ENCODE measurements at regions not wholly inside any gene's neighbourhood (a gene's known extent, or its start where the extent isn't known, plus 50 kb on each side); places are given as distances from the start of the nearest gene placed in this dataset.

DNA sequence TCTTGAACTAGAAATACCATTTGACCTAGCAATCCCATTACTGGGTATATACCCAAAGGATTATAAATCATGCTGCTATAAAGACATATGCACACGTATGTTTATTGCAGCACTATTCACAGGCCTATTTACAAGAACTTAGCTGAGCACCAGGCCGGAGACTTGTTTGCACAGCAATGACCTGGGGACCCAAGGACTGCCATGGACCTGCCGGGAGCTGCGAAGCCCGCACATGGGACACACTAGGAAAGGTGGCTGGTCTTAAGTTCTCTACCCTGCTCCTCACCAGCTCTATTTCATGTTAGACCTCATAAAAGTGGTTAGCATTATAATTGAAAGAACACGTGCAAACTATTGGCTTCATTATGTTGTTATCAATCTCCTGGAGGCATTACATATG is 70.4 kb upstream of the CST7 start:
- Mint-ChIP-seq H3K4me3 (no peak overlapping the region), H3K36me3 (ENCODE audit: low read depth) (no peaks in the 10 kb centered on the region), H3K9me3 (peaks cover 4% of the 10 kb centered on the region), H3K27me3 (ENCODE audit: low read depth) (peaks cover 8% of the 10 kb centered on the region), H3K27ac (ENCODE audit: unreplicated experiment) (no peak overlapping the region), H3K4me1 (no peaks in the 10 kb centered on the region)
- DNase-seq (ENCODE audit: low read depth, low spot score): no peak
- TF ChIP-seq, protein P1, sequence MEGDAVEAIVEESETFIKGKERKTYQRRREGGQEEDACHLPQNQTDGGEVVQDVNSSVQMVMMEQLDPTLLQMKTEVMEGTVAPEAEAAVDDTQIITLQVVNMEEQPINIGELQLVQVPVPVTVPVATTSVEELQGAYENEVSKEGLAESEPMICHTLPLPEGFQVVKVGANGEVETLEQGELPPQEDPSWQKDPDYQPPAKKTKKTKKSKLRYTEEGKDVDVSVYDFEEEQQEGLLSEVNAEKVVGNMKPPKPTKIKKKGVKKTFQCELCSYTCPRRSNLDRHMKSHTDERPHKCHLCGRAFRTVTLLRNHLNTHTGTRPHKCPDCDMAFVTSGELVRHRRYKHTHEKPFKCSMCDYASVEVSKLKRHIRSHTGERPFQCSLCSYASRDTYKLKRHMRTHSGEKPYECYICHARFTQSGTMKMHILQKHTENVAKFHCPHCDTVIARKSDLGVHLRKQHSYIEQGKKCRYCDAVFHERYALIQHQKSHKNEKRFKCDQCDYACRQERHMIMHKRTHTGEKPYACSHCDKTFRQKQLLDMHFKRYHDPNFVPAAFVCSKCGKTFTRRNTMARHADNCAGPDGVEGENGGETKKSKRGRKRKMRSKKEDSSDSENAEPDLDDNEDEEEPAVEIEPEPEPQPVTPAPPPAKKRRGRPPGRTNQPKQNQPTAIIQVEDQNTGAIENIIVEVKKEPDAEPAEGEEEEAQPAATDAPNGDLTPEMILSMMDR (conservative IDR thresholded peaks at IDR 0.05): no peak

DNA sequence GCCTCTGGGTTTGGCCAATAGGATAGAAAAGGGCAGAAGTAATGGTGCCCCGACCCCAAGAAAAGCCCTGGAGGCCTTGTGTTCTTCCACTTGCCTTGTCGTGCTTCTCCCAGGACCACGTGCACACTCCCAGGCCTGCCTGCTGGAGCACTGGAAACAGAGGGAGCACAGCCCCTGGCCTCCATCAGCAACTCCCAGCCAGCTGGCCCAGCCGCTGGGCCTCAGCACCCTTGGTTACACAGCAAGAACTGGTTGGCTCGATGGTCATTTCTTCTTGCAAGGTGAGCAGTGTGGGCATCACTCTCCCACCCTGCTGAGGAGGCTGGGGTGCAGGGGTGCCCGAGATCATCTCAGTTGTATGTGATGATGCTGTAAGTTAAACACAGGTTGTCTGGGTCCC is 69.2 kb upstream of the CST7 start:
- Mint-ChIP-seq H3K4me3 (no peak overlapping the region), H3K4me1 (no peaks in the 10 kb centered on the region), H3K36me3 (ENCODE audit: low read depth) (no peaks in the 10 kb centered on the region), H3K9me3 (peaks cover 4% of the 10 kb centered on the region), H3K27ac (ENCODE audit: unreplicated experiment) (no peak overlapping the region), H3K27me3 (ENCODE audit: low read depth) (peaks cover 11% of the 10 kb centered on the region)
- DNase-seq (ENCODE audit: low read depth, low spot score): no peak
- TF ChIP-seq, protein P1 (conservative IDR thresholded peaks at IDR 0.05): no peak

DNA sequence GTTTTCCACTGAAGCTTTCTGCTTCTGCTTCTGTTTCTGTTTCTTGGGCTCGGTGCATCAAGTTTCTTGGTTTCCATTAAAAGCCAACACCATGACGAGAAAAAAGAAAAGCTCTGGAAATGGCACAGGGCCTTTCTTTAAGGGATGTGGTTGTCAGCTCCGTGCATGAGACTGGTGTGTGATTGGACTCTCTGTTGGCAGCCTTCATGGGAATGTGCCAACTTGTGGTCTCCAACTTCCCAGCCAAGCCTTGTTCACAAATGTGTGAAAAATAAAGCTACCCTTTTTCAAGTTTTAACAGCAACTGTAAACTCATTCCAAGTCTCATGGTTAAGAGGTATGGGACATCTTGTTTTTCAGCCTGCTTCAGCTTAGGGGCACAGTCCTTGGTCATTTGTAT is 68.7 kb upstream of the CST7 start:
- H3K9me3 Mint-ChIP-seq: peaks cover 4% of the 10 kb centered on the region
- no peak overlapping the region for H3K27ac Mint-ChIP-seq (ENCODE audit: unreplicated experiment)
- H3K36me3 Mint-ChIP-seq (ENCODE audit: low read depth): no peaks in the 10 kb centered on the region
- TF ChIP-seq, protein P1 (conservative IDR thresholded peaks at IDR 0.05): no peak
- DNase-seq (ENCODE audit: low read depth, low spot score): no peak
- H3K27me3 Mint-ChIP-seq (ENCODE audit: low read depth): peaks cover 11% of the 10 kb centered on the region
- H3K4me1 Mint-ChIP-seq: no peaks in the 10 kb centered on the region
- H3K4me3 Mint-ChIP-seq: no peak overlapping the region

DNA sequence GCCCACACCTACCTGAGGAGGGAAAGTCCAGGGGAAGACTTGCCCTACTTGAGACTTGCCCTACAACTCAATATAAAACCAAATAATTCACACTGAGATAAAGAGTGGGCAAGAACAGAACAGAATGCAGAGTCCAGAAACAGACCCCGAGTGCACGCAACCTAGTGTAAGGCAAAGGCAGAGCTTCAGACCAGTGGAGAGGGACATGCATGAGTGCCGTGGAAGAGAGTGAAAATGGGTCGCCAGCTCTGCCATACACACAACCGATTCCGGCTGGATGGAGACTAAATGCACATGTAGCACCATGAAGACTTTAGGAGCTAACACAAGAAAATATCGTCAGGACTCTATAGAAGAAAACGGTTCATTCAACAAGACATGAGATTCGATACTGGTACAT is 58.8 kb upstream of the CST7 start:
- Mint-ChIP-seq H3K27ac (ENCODE audit: unreplicated experiment) (no peak overlapping the region), H3K4me3 (no peak overlapping the region), H3K4me1 (no peaks in the 10 kb centered on the region), H3K9me3 (peaks cover 4% of the 10 kb centered on the region), H3K36me3 (ENCODE audit: low read depth) (no peaks in the 10 kb centered on the region), H3K27me3 (ENCODE audit: low read depth) (peaks cover 17% of the 10 kb centered on the region)
- no peak for DNase-seq (ENCODE audit: low read depth, low spot score)
- TF ChIP-seq, protein P1 (conservative IDR thresholded peaks at IDR 0.05): no peak

DNA sequence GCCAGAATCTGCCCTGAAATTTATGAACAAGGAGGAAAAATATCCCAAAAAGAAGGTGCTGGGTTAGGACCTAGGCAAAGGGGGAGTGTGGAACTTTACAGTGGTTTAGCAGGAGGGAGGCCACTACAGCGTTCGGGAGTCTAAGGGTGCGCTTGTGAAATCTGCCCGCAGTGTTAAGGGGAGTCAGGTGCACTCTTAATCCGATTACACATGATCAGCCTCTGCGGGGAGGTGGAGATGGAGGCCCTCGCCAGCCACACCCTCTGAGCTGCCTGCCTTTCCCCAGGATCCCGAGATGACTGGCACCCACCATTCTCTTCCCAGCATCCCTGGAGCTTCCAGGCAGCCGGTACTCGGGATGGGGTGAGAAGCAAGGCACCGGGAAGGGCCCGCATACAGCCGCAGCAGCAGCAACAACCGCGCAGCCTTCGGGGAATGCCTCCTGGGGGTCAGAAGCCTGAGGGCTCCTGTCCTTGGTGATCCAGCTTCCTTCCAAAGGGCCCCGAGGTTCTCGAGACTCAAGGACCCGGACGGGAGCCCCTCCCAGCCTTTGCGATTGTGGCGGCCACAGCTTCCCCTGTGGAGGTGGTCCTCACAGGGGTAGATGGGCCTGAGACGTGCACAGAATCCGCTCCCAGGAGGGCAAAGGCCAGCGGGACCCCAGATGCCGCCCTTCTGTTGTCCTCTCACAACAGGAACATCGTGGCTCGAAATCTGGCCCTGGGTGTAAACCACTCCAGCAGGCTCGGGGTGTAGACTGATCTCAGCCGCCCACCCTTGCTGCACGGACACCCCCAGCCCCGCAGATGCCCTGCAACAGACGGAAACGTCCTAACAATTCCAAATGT is 57.3 kb upstream of the CST7 start:
- peaks cover 5% of the 10 kb centered on the region for H3K27me3 Mint-ChIP-seq (ENCODE audit: low read depth)
- no peaks in the 10 kb centered on the region for H3K4me1 Mint-ChIP-seq
- TF ChIP-seq, protein P1 (conservative IDR thresholded peaks at IDR 0.05): no peak
- no peak overlapping the region for H3K27ac Mint-ChIP-seq (ENCODE audit: unreplicated experiment)
- no peaks in the 10 kb centered on the region for H3K36me3 Mint-ChIP-seq (ENCODE audit: low read depth)
- peaks cover 3% of the 10 kb centered on the region for H3K9me3 Mint-ChIP-seq
- no peak for DNase-seq (ENCODE audit: low read depth, low spot score)
- H3K4me3 Mint-ChIP-seq: no peak overlapping the region
